DND-41 (cell line): ENCODE measurements at regions not wholly inside any gene's neighbourhood (a gene's known extent, or its start where the extent isn't known, plus 50 kb on each side); places are given as distances from the start of the nearest gene placed in this dataset.

Source experiments
- ATAC-seq: fragments of 200-7000 bp; cut with Tn5 transposase; 3 replicates; pipeline ENCODE4 v1.9.1; 2021; ENCODE audit warnings: low read depth; ENCODE audit not compliant: insufficient read depth
- DNase-seq: peaks from one replicate; pipeline ENCODE4 v3.0.0-alpha.2; 2020
- H2AFZ ChIP-seq: 2 replicates; pipeline ENCODE4 v1.6.0; 2012; ENCODE audit warnings: low read depth, low read length
- H3K27ac ChIP-seq: 2 replicates; pipeline ENCODE4 v1.5.1; 2012; ENCODE audit warnings: low read length, inconsistent platforms
- H3K27me3 ChIP-seq: fragments of 200-600 bp; sonication (generic); 2 replicates; pipeline ENCODE4 v1.6.0; 2012; ENCODE audit warnings: low read length, mild to moderate bottlenecking, inconsistent platforms; ENCODE audit not compliant: insufficient read depth, poor library complexity
- H3K36me3 ChIP-seq: 2 replicates; pipeline ENCODE4 v1.5.1; 2012; ENCODE audit warnings: low read length, inconsistent platforms; ENCODE audit not compliant: insufficient read depth
- H3K4me1 ChIP-seq: 2 replicates; pipeline ENCODE4 v1.5.1; 2012; ENCODE audit warnings: mild to moderate bottlenecking, low read length; ENCODE audit not compliant: insufficient read depth
- H3K4me2 ChIP-seq: 2 replicates; pipeline ENCODE4 v1.6.0; 2012; ENCODE audit warnings: mild to moderate bottlenecking, moderate library complexity, low read length, inconsistent platforms; ENCODE audit not compliant: insufficient read depth
- H3K4me3 ChIP-seq, 2 experiments: fragments of 200-600 bp in 1 of 2; shearing (Covaris generic) in 1 of 2; 2 replicates each; pipeline ENCODE4 v1.5.1; 2012 to 2016; ENCODE audit warnings: inconsistent platforms in 2 of 2, low read length in 2 of 2, mild to moderate bottlenecking in 2 of 2, low read depth in 1 of 2, moderate library complexity in 1 of 2
- H3K79me2 ChIP-seq: 2 replicates; pipeline ENCODE4 v1.6.0; 2012; ENCODE audit warnings: low read length, inconsistent platforms; ENCODE audit not compliant: insufficient read depth
- H3K9ac ChIP-seq: 2 replicates; pipeline ENCODE4 v1.6.0; 2012; ENCODE audit warnings: low read depth, mild to moderate bottlenecking, inconsistent platforms, low read length, moderate library complexity
- H3K9me3 ChIP-seq: 2 replicates; pipeline ENCODE4 v1.5.1; 2012; ENCODE audit warnings: low read length, moderate library complexity, mild to moderate bottlenecking, inconsistent platforms; ENCODE audit not compliant: insufficient read depth, severe bottlenecking
- H4K20me1 ChIP-seq: 2 replicates; pipeline ENCODE4 v1.6.0; 2012; ENCODE audit warnings: low read length; ENCODE audit not compliant: insufficient read depth
- CTCF ChIP-seq: IDR thresholded peaks from 2 replicates; pipeline ENCODE4 v1.5.1; 2012; ENCODE audit warnings: borderline replicate concordance, low read length, moderate library complexity, mild to moderate bottlenecking; ENCODE audit not compliant: poor library complexity, severe bottlenecking; ENCODE audit errors: extremely low read depth
- EZH2 ChIP-seq: IDR thresholded peaks from 3 replicates; pipeline ENCODE4 v1.6.1; 2012; ENCODE audit warnings: borderline replicate concordance, low read depth, mild to moderate bottlenecking, moderate library complexity, low read length, inconsistent platforms; ENCODE audit not compliant: severe bottlenecking

GRCh38 chr5:103472830-103473229, 89.8 kb downstream of the NUDT12 start:
- no peak overlapping the region for H3K4me2 ChIP-seq
- H3K9ac ChIP-seq: no peak overlapping the region
- no peaks in the 10 kb centered on the region for H3K9me3 ChIP-seq
- no peak for DNase-seq
- H3K4me3 ChIP-seq: no peak overlapping the region
- H3K79me2 ChIP-seq: no peaks in the 10 kb centered on the region
- ATAC-seq: no peak
- no peaks in the 10 kb centered on the region for H3K27me3 ChIP-seq
- H3K4me1 ChIP-seq: no peaks in the 10 kb centered on the region
- H2AFZ ChIP-seq: no peak overlapping the region
- H3K27ac ChIP-seq: no peak overlapping the region
- H4K20me1 ChIP-seq: no peaks in the 10 kb centered on the region
- TF ChIP-seq CTCF (no peak), EZH2 (no peak)
- no peaks in the 10 kb centered on the region for H3K36me3 ChIP-seq

- DNase-seq: no peak
- no peak for TF ChIP-seq CTCF
- TF ChIP-seq EZH2: no peak
- Histone ChIP-seq H3K9ac (no peak overlapping the region), H3K27me3 (no peaks in the 10 kb centered on the region), H2AFZ (no peak overlapping the region), H3K4me3 (no peak overlapping the region), H3K4me1 (no peaks in the 10 kb centered on the region), H3K36me3 (no peaks in the 10 kb centered on the region), H4K20me1 (no peaks in the 10 kb centered on the region), H3K27ac (no peak overlapping the region), H3K79me2 (no peaks in the 10 kb centered on the region), H3K4me2 (no peak overlapping the region), H3K9me3 (no peaks in the 10 kb centered on the region)
- ATAC-seq: no peak
Observed at GRCh38 chr5:103472265-103472664, 90.3 kb downstream of the NUDT12 start.

GRCh38 chr5:103469288-103470040, 93.1 kb downstream of the NUDT12 start:
- Histone ChIP-seq H2AFZ (no peak overlapping the region), H3K36me3 (no peaks in the 10 kb centered on the region), H3K27ac (no peak overlapping the region), H3K4me3 (no peak overlapping the region), H3K4me2 (no peak overlapping the region), H3K4me1 (no peaks in the 10 kb centered on the region), H3K9ac (no peak overlapping the region), H4K20me1 (no peaks in the 10 kb centered on the region), H3K79me2 (no peaks in the 10 kb centered on the region), H3K27me3 (no peaks in the 10 kb centered on the region), H3K9me3 (no peaks in the 10 kb centered on the region)
- ATAC-seq (no peak), DNase-seq (no peak)
- TF ChIP-seq CTCF (no peak), EZH2 (no peak)

GRCh38 chr5:103467831-103468230, 94.8 kb downstream of the NUDT12 start:
- Histone ChIP-seq H3K79me2 (no peaks in the 10 kb centered on the region), H3K4me3 (no peak overlapping the region), H3K9ac (no peak overlapping the region), H3K27ac (no peak overlapping the region), H3K36me3 (no peaks in the 10 kb centered on the region), H3K4me2 (no peak overlapping the region), H4K20me1 (no peaks in the 10 kb centered on the region), H3K9me3 (no peaks in the 10 kb centered on the region), H3K4me1 (no peaks in the 10 kb centered on the region), H3K27me3 (no peaks in the 10 kb centered on the region), H2AFZ (no peak overlapping the region)
- TF ChIP-seq CTCF (no peak), EZH2 (no peak)
- no peak for ATAC-seq
- no peak for DNase-seq
